ENCODE measurements at regions not wholly inside any gene's neighbourhood (a gene's known extent, or its start where the extent isn't known, plus 50 kb on each side); places are given as distances from the start of the nearest gene placed in this dataset.
"Not testable (repeated sequence)": the region's sequence is repeated elsewhere in the genome, so short reads cannot be mapped to it uniquely, and the experiment has no call there.

- no peaks in the 10 kb centered on the region for H3K36me3 Mint-ChIP-seq (ENCODE audit: low read depth, unreplicated experiment)
These were observed 79.3 kb upstream of the SH3PXD2B start for GRCh38 chr5:172533399-172534228.

GRCh38 chr5:172533058-172533398 is 78.7 kb upstream of the SH3PXD2B start:
- H3K27me3 Mint-ChIP-seq (ENCODE audit: unreplicated experiment) = peaks cover 2% of the 10 kb centered on the region
- no peak for DNase-seq (ENCODE audit: low spot score)
- no peaks in the 10 kb centered on the region for H3K4me1 Mint-ChIP-seq (ENCODE audit: unreplicated experiment)
- H3K9me3 Mint-ChIP-seq (ENCODE audit: unreplicated experiment) = no peaks in the 10 kb centered on the region
- no peak overlapping the region for H3K4me3 Mint-ChIP-seq (ENCODE audit: unreplicated experiment)
- no peak overlapping the region for H3K27ac Mint-ChIP-seq (ENCODE audit: unreplicated experiment)
- TF ChIP-seq CTCF (IDR thresholded peaks at IDR 0.05; ENCODE audit: unreplicated experiment) = no peak
- H3K36me3 Mint-ChIP-seq (ENCODE audit: low read depth, unreplicated experiment) = no peaks in the 10 kb centered on the region

More at GRCh38 chr5:172533399-172534228, 79.3 kb upstream of the SH3PXD2B start:
- TF ChIP-seq CTCF (IDR thresholded peaks at IDR 0.05; ENCODE audit: unreplicated experiment) = no peak
- Mint-ChIP-seq H3K27ac (ENCODE audit: unreplicated experiment) (no peak overlapping the region), H3K4me1 (ENCODE audit: unreplicated experiment) (no peaks in the 10 kb centered on the region), H3K4me3 (ENCODE audit: unreplicated experiment) (no peak overlapping the region), H3K9me3 (ENCODE audit: unreplicated experiment) (no peaks in the 10 kb centered on the region), H3K27me3 (ENCODE audit: unreplicated experiment) (peaks cover 2% of the 10 kb centered on the region)
- no peak for DNase-seq (ENCODE audit: low spot score)

- H3K27me3 Mint-ChIP-seq (ENCODE audit: unreplicated experiment); H3K4me3 Mint-ChIP-seq (ENCODE audit: unreplicated experiment); H3K4me1 Mint-ChIP-seq (ENCODE audit: unreplicated experiment); H3K9me3 Mint-ChIP-seq (ENCODE audit: unreplicated experiment); DNase-seq (ENCODE audit: low spot score); H3K27ac Mint-ChIP-seq (ENCODE audit: unreplicated experiment); H3K36me3 Mint-ChIP-seq (ENCODE audit: low read depth, unreplicated experiment): not testable (repeated sequence)
These were observed 78.1 kb upstream of the SH3PXD2B start for GRCh38 chr5:172532439-172532838.

GRCh38 chr5:172531704-172532026 is 77.3 kb upstream of the SH3PXD2B start:
- peaks cover 4% of the 10 kb centered on the region for H3K27me3 Mint-ChIP-seq (ENCODE audit: unreplicated experiment)
- TF ChIP-seq CTCF (IDR thresholded peaks at IDR 0.05; ENCODE audit: unreplicated experiment) = no peak
- H3K4me1 Mint-ChIP-seq (ENCODE audit: unreplicated experiment) = peaks cover 8% of the 10 kb centered on the region
- H3K27ac Mint-ChIP-seq (ENCODE audit: unreplicated experiment) = no peak overlapping the region
- H3K36me3 Mint-ChIP-seq (ENCODE audit: low read depth, unreplicated experiment) = no peaks in the 10 kb centered on the region
- no peaks in the 10 kb centered on the region for H3K9me3 Mint-ChIP-seq (ENCODE audit: unreplicated experiment)
- no peak overlapping the region for H3K4me3 Mint-ChIP-seq (ENCODE audit: unreplicated experiment)
- no peak for DNase-seq (ENCODE audit: low spot score)

GRCh38 chr5:172530878-172531703 is 76.8 kb upstream of the SH3PXD2B start:
- Mint-ChIP-seq H3K36me3 (ENCODE audit: low read depth, unreplicated experiment) (no peaks in the 10 kb centered on the region), H3K4me1 (ENCODE audit: unreplicated experiment) (peaks cover 8% of the 10 kb centered on the region), H3K9me3 (ENCODE audit: unreplicated experiment) (no peaks in the 10 kb centered on the region), H3K27ac (ENCODE audit: unreplicated experiment) (no peak overlapping the region), H3K27me3 (ENCODE audit: unreplicated experiment) (peaks cover 4% of the 10 kb centered on the region), H3K4me3 (ENCODE audit: unreplicated experiment) (no peak overlapping the region)
- no peak for TF ChIP-seq CTCF (IDR thresholded peaks at IDR 0.05; ENCODE audit: unreplicated experiment)
- no peak for DNase-seq (ENCODE audit: low spot score)
